Spleen (tissue), 7 donors: ENCODE measurements at regions not wholly inside any gene's neighbourhood (a gene's known extent, or its start where the extent isn't known, plus 50 kb on each side); places are given as distances from the start of the nearest gene placed in this dataset.

Source experiments
- CTCF ChIP-seq, 11 experiments: fragments of 200-600 bp in 7 of 11; fragments of 450-650 bp in 4 of 11; sonication (generic) in 4 of 11; IDR thresholded peaks in 8 of 11; conservative IDR thresholded peaks in 3 of 11; 1 replicate in 7 of 11; 2 replicates in 4 of 11; pipeline versions ENCODE4 v1.4.0 to v1.8.0; 2016 to 2021; ENCODE audit warnings: antibody characterized with exemption in 11 of 11, inconsistent platforms in 4 of 11, mild to moderate bottlenecking in 1 of 11
- POLR2A ChIP-seq, 3 donors: fragments of 450-650 bp; IDR thresholded peaks; one replicate each; pipeline ENCODE4 v1.5.1; 2017; ENCODE audit warnings: antibody characterized with exemption in 3 of 3, mild to moderate bottlenecking in 1 of 3
- donor health status: DM: no; HTN: no; CAD: no; lungs with moderate emphysema.
- donor health status: DM: no; HTN: no; CAD: no.
- donor health status: DM: no; HTN: no; CAD: no.

GRCh38 chr7:122217125-122217524 lies 73.1 kb upstream of the AASS start:
- no peak for TF ChIP-seq CTCF (IDR thresholded peaks at IDR 0.05 in 8 of 11, conservative IDR thresholded peaks at IDR 0.05 in 3 of 11)
- TF ChIP-seq POLR2A (IDR thresholded peaks at IDR 0.05), result no peak
